GM10248 (cell line): ENCODE measurements at regions not wholly inside any gene's neighbourhood (a gene's known extent, or its start where the extent isn't known, plus 50 kb on each side); places are given as distances from the start of the nearest gene placed in this dataset.

Experiments used
- CTCF ChIA-PET: fragments of 300-600 bp; sonication (Branson Sonifier 250); formaldehyde crosslinking; extraction: SDS; loops from one replicate; lab custom pipeline; 2021; ENCODE audit warnings: antibody characterized with exemption; lab: Yijun Ruan, JAX
- POLR2A ChIA-PET: fragments of 350-650 bp; sonication (Branson Sonifier 250); formaldehyde crosslinking; extraction: SDS; loops from one replicate; lab custom pipeline; 2020; ENCODE audit warnings: antibody characterized with exemption; lab: Yijun Ruan, JAX
- DNase-seq: peaks from one replicate; pipeline ENCODE4 v3.0.0; 2012; ENCODE audit errors: extremely low spot score
- CTCF ChIP-seq: IDR thresholded peaks from 2 replicates; pipeline ENCODE4 v1.5.1; 2012; ENCODE audit warnings: mild to moderate bottlenecking, low read depth; ENCODE audit errors: extremely low read depth, missing control alignments, control extremely low read depth

- TF ChIP-seq CTCF: no peak
- no peak for DNase-seq
- POLR2A ChIA-PET: no interaction called here
- CTCF ChIA-PET: interaction anchor here (1.1 to 3.0 kb wide), 8 partner anchors 10 to 265 kb away, joined by 3 to 16 read pairs (median 5); no protein-coding TSS in a partner anchor
These were observed 151.8 kb downstream of the SMIM20 start for GRCh38 chr4:26065833-26066232.

GRCh38 chr4:26067035-26067434 is 153.0 kb downstream of the SMIM20 start:
- no peak for TF ChIP-seq CTCF
- POLR2A ChIA-PET: no interaction called here
- no peak for DNase-seq
- CTCF ChIA-PET: interaction anchor here (1.1 to 3.0 kb wide), 6 partner anchors 9 to 79 kb away, joined by 3 to 16 read pairs (median 4); no protein-coding TSS in a partner anchor

- DNase-seq: peak; percentile 45
- ChIA-PET CTCF (interaction anchor here (0.7 to 2.3 kb wide), 22 partner anchors 9 to 341 kb away, joined by 3 to 17 read pairs (median 5); no protein-coding TSS in a partner anchor), POLR2A (no interaction called here)
- TF ChIP-seq CTCF: peak; percentile 55
These were observed 155.2 kb downstream of the SMIM20 start for GRCh38 chr4:26069218-26069617.

DNA sequence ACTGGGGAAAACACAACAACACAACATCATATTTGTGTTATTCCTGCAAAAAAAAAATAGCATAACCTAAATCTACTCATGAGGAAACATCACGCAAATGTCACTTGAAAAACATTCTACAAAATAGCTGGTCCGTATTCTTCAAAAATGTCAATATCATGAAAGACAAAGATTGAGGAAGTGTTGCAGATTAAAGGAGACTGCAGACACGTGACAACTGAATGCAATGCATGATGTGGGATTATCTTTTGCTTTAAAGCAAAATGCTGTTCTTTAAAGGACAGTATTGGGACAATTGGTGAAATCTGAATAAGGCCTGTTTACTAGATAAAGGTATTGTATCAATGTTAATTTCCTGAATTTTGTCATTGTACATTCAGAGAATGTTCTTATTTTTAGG is 157.7 kb downstream of the SMIM20 start:
- ChIA-PET POLR2A (no interaction called here), CTCF (interaction anchor here (2.1 kb wide), 1 partner anchor 11 kb away, joined by 7 read pairs; no protein-coding TSS in a partner anchor)
- no peak for TF ChIP-seq CTCF
- DNase-seq: no peak

DNA sequence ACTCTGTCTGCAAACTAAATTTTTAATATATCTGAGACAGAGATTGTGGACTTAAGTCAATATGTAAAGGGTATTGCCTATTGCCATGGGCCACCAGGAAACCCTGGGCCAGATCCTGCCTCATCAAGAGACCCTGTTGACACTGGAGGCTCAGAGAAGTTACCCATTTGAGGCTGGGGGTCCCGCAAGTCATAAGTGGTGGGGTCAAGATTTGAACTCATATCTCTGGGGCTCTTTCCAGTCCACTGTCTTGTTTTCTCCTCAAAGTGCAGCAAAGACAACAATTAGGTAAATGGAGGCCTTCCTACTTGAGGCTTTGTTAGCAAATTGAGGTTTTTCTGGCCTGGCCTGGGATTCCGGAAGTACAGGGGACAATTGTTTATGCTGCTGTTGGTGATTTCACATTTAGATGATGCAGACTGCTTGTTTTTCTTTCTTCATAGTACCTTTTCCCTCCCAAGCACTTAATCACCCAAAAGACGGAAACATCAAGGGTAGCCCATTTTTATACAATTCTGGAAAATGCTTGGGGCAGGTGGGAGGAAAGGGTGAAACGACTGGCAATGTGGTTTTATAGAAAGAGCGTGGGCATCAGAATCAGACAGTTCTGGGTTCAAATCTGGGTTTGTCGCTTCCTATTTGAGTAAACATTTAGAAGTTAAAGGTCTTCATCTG is 160.0 kb downstream of the SMIM20 start:
- CTCF ChIA-PET: interaction anchor here (1.1 to 3.9 kb wide), 8 partner anchors 9 to 256 kb away, joined by 3 to 27 read pairs (median 5); no protein-coding TSS in a partner anchor
- no peak for TF ChIP-seq CTCF

DNA sequence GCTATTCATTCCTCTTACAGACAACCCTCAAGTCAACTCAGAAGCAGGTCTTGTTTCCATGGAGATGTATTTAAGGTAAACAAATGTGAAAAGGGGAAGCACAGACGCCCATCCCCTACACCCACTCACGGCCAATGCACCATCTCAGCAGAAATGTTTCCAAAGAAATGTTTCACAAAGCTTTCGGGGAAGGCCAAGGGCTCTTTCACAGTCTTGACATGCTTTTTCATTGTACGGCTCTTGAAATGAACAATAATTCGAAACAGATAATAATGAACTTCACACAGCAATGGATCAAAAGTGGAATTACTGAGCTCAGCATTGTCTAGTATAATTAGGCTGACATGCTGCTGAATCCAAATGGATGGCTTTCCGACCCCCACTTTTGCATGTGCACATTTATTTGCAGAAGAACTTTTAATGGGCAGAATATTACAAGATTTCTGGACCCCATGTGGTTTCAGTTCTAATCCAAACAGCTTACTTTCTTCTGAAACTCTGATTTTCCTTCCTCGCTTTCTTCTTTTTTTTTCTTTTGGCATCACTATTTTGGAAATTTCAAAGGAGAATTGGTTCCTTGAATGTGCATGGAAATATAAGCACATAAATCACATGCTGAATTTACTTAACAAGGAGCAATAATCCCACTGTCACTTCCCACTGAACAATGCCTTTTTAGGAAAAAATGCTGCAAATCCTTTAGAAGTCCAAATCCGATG is 160.9 kb downstream of the SMIM20 start:
- ChIA-PET CTCF (interaction anchor here (0.7 to 3.9 kb wide), 14 partner anchors 8 to 255 kb away, joined by 3 to 27 read pairs (median 4); partner anchors contain the start of gene RBPJ), POLR2A (interaction anchor here (0.7 kb wide), 1 partner anchor 10 kb away, joined by 3 read pairs; no protein-coding TSS in a partner anchor)
- peak; percentile 79 for DNase-seq
- TF ChIP-seq CTCF: no peak

More for the DNA sequence above, 160.0 kb downstream of the SMIM20 start:
- no peak for DNase-seq
- POLR2A ChIA-PET: interaction anchor here (0.7 kb wide), 1 partner anchor 9 kb away, joined by 3 read pairs; no protein-coding TSS in a partner anchor
